Lower leg skin (tissue), 3 donors: ENCODE measurements at regions not wholly inside any gene's neighbourhood (a gene's known extent, or its start where the extent isn't known, plus 50 kb on each side); places are given as distances from the start of the nearest gene placed in this dataset.

Experiments used
- POLR2A ChIP-seq, 2 donors: fragments of 450-650 bp; IDR thresholded peaks; one replicate each; pipeline ENCODE4 v1.6.1; 2016 to 2017; ENCODE audit warnings: antibody characterized with exemption in 2 of 2, mild to moderate bottlenecking in 1 of 2, moderate library complexity in 1 of 2
- TF ChIP-seq, protein P1 (sequence below), 3 donors: fragments of 450-650 bp; IDR thresholded peaks; one replicate each; pipeline ENCODE4 v1.5.1; 2016; ENCODE audit warnings: antibody characterized with exemption in 3 of 3, mild to moderate bottlenecking in 3 of 3, moderate library complexity in 2 of 3

DNA sequence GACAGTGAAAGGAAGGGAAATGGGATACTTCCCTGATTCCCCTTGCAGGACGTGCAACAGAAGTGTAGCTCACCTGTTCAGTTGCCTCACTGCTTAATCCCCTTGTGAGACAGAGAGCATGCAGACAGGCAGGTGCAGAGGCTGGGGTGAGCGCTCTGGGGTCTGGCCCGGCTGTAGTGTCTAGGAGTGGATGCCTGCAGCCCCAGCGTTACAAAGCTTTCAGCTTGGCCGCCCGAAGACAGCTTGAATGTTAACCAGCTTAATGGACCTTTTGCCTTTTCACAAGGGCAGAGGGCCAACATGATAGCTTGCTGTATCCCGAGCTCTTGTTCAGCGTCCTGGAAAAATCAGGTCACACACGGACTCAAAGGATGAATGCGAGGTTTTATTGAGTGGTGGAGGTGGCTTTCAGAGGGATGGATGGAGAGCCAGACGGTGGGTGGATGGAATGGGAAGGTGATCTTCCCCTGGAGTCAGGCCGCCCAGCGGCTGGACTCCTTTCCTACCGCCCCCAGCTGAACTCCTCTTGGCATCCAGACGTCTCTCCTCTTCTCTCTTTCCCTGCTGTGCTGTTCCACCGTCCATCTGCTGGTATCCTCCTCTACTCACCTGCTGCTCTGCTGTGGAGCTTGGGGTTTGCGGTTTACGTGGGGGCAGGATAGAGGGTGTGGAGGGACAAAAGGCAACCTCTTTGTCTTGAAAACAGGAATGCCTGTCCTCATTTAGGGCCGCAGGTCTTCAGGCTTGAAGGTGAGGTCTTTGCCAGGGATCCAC, 86.2 kb upstream of the RESF1 start:
- TF ChIP-seq, protein P1, sequence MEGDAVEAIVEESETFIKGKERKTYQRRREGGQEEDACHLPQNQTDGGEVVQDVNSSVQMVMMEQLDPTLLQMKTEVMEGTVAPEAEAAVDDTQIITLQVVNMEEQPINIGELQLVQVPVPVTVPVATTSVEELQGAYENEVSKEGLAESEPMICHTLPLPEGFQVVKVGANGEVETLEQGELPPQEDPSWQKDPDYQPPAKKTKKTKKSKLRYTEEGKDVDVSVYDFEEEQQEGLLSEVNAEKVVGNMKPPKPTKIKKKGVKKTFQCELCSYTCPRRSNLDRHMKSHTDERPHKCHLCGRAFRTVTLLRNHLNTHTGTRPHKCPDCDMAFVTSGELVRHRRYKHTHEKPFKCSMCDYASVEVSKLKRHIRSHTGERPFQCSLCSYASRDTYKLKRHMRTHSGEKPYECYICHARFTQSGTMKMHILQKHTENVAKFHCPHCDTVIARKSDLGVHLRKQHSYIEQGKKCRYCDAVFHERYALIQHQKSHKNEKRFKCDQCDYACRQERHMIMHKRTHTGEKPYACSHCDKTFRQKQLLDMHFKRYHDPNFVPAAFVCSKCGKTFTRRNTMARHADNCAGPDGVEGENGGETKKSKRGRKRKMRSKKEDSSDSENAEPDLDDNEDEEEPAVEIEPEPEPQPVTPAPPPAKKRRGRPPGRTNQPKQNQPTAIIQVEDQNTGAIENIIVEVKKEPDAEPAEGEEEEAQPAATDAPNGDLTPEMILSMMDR (IDR thresholded peaks at IDR 0.05), result no peak
- TF ChIP-seq POLR2A (IDR thresholded peaks at IDR 0.05), result no peak
